H1 (cell line): ENCODE measurements at regions not wholly inside any gene's neighbourhood (a gene's known extent, or its start where the extent isn't known, plus 50 kb on each side); places are given as distances from the start of the nearest gene placed in this dataset.
"Not testable (repeated sequence)": the region's sequence is repeated elsewhere in the genome, so short reads cannot be mapped to it uniquely, and the experiment has no call there.

Experiments used
- RAD21 ChIP-seq, 2 experiments: IDR thresholded peaks in 1 of 2; conservative IDR thresholded peaks in 1 of 2; 2 replicates each; pipeline ENCODE4 v1.6.1; 2011; ENCODE audit warnings: low read depth in 2 of 2, low read length in 2 of 2, improper control_type of control experiment in 1 of 2, inconsistent platforms in 1 of 2, mild to moderate bottlenecking in 1 of 2, moderate library complexity in 1 of 2
- SP4 ChIP-seq: IDR thresholded peaks from 2 replicates; pipeline ENCODE4 v1.6.1; 2012; ENCODE audit warnings: low read length, inconsistent platforms
- TAF1 ChIP-seq: IDR thresholded peaks from 2 replicates; pipeline ENCODE4 v1.6.1; 2011; ENCODE audit warnings: mild to moderate bottlenecking, low read depth, low read length

- not testable (repeated sequence) for TF ChIP-seq RAD21 (IDR thresholded peaks at IDR 0.05 in 1 of 2, conservative IDR thresholded peaks at IDR 0.05 in 1 of 2; ENCODE audit: low read depth in 2 of 2, low read length in 2 of 2); SP4
- TF ChIP-seq TAF1, result 0 out of 2 replicates have a peak, but pooled peaks have one; percentile 14
Observed at GRCh38 chr3:191927998-191928397, 467.0 kb downstream of the PYDC2 start.
